Skeletal muscle cell (primary cell): ENCODE measurements at regions not wholly inside any gene's neighbourhood (a gene's known extent, or its start where the extent isn't known, plus 50 kb on each side); places are given as distances from the start of the nearest gene placed in this dataset.
"Not testable (repeated sequence)": the region's sequence is repeated elsewhere in the genome, so short reads cannot be mapped to it uniquely, and the experiment has no call there.

Experiments used
- DNase-seq: peaks from one replicate; pipeline ENCODE4 v3.0.0-alpha.2; 2010; ENCODE audit warnings: low read depth
- H3K4me3 ChIP-seq: 2 replicates; pipeline ENCODE4 v1.5.1; 2011; ENCODE audit warnings: low read depth, mild to moderate bottlenecking, control low read depth, low read length, moderate library complexity

DNA sequence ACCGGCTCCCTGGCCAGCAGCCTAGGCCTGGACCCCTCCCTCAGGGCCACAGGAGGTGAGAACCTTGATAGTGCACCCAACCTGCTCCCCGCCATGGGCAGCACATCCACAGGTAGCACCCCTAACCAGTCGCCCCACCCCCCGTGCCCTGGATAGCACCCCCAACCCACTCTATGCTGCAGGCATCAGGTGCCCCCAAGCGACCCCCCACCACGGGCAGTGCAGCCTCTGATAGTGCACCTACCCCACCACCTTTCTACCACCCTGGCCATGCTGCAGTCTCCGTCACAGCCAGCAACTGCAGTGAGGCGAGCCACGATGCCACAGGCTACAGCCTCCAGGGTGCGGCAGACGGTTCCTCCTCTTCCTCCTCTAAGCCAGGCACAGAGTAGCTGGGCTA is 55.6 kb downstream of the SOWAHC start:
- no peak overlapping the region for H3K4me3 ChIP-seq
- DNase-seq = no peak

DNA sequence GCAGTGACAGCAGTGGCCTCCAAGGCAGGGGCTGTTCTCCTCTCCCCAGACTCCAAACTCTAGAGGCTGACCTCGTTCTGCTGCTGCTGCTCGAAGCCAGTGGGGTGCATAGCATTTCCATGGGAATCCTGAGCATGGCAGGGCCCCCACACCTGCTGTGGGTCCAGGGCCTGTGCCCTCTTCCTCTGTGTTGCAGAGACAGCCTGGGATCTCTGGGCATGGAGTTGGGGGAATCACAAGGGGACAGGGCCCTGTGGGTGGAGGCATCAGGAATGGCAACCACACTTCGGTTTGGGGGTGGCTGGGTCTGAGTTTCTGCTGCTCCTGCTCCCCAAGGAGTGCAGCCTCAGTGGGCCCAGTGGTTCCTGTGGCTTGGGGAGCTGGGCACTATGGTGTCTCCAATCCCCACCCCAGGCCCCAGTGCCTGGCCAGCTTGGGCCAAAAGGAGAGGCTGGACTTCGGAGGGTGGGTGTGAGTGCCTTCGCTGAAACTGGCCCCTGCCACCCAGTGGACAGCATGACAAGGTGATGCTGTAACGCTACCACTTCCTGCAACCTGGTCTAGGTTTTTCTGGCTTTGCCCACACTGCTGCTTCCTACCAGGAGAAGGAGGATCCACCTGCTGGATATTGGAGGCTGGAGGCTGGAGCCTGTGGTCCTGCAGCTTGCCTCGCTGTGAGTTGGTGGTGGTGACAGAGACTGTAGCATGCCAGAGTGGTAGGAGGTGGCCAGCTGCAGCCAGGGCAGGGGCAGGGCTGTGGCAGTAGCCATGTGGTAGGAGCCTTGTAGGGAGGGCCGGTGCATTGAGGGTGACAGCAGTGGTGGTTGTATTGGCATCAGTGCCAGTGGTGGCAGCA is 56.6 kb downstream of the SOWAHC start:
- no peak overlapping the region for H3K4me3 ChIP-seq
- no peak for DNase-seq

DNA sequence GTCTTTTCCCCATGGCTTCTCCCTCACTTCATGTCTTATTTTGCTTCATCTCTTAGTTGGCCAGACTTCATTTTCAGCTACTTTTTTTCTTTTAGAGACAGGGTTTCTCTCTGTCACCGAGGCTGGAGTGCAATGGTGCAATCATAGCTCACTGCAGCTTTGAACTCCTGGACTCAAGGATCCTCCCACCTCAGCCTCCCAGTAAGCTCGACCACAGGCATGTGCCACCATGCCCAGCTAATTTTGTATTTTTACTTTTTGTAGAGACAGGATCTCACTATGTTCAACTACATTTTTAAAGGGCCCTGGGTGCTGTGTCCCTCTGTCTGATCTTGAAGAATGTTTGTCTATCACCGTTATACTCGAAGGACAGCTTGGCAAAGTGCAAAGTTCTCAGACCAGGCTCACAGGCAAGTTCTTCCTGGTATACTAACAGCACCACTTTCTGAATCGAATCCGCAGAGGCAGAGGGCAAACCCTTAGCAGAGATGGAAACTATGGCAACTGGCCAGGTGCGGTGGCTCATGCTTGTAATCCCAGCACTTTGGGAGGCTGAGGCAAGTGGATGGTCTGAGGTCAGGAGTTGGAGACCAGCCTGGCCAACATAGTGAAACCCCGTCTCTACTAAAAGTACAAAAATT is 60.9 kb downstream of the SOWAHC start:
- DNase-seq = no peak
- no peak overlapping the region for H3K4me3 ChIP-seq

DNA sequence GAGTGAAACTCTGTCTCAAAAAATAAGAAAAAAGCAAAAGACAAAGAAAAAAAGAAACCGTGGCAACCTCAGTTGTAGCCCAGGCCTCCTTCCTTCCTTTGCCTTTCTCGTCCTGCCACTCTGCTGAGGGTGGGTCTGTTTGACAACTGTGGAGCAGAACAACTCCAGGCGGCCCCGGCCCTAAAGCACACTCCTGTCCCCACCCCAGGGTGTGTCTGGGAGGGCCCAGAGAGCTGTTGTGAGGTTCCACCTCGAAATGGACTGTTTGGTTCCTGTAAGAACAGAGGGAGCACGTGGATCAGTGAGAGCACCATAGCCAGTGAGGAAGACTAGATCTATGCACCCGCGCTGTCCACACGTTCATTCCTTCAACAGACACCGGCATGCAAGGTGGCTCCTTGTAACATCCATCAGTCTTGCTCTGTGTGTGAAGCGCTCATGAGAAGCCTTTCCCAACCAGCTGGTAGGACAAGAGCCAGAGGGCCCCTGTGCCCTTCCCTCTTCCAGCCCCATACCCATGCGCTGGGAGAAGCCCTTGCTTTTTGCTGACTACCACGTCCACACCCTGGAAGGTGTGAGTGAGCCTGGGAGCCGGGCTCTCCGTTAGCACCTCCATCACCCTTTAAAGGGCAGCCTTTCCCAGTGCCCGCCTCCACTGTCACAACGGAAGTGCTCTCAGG is 61.6 kb downstream of the SOWAHC start:
- no peak for DNase-seq
- no peak overlapping the region for H3K4me3 ChIP-seq

DNA sequence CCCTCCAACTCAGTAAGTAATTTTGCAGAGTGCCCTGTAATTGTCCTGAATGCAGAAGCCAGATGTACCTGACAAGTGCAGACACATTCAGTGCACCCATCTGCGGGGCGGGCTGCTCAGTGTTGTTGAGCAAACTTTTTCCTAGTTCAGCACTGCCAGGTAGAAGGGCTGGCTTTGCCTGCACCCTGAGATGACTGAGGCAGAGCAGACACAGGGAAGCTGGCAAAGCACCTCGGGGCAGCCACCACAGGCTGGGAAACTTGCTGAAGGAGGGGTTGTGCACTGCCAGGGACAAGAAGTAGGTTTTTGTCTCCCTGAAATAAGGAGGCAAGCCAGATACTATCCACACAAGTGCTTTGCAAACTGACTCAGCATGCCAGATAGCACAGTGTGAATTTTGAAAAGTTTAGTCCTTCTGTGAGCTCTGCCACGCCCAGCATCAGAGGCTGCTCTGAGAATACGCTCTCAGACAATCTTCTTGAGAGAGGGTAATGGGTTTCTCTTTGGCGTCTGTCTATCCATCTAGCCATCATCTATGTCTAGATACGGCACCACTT is 62.3 kb downstream of the SOWAHC start:
- DNase-seq = no peak
- no peak overlapping the region for H3K4me3 ChIP-seq

DNA sequence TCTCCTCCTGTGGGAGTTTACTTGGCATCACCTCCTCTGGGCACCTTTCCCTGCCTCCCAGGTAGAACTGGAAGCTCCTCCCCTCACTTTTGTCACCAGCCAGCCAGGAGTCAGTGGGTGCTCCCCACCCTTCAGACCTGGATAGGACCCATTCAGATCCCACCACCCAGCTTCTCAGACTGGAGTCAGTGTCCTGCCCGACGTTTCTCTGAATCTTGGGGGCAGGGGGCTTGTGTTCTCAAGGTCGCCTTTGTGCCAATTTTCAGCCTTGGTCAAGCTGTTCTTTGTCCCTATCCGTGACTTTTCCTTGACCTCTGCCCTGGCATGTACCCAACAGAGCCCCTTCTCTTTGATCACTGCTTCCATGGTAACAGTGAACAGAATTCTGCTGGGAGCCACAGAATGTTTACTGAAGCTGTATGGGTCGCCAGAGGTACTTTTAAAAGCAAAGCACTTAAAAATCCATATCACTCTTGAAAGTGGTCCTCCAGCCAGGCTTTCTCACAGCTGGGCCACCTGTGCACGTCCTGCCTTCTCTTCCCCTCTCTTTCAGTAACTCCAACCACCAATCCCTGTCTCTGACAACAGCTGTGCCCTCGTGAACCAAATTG is 63.1 kb downstream of the SOWAHC start:
- not testable (repeated sequence) for DNase-seq, H3K4me3 ChIP-seq

DNA sequence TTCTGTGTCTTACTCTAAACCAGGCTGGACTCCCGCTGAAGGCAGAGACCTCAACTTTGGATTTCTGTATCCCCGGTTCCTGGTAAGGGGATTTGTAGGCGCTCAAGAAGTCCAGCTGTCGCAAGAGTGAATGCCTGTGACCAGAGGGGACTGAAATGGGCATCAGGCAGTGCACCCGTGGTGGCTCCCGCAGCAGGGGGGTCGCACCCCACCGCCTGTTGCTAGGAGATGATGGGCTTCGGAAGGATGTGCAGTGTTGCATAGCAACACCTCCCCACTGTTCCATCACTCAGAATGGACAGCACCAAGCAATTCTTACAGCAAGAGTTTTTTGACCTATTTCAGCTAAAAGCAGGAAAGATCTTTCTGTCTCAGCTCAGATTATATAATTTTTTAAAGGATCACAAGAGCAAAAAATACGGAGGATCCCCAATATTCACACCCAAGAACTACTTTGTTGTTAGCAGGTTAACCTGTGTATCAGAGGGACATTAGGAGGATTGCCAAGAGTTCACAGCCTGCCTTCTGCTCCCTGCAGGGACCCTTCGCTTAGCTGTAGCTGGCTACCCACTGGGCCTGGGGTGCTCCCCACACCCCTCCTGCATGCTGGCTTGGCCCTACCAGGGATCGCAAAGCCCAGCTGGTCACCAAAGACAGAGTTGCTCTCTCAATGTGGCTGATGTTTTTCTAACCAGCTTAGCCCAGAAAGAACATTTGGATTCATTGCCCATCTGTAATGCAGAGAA is 63.8 kb downstream of the SOWAHC start:
- no peak overlapping the region for H3K4me3 ChIP-seq
- DNase-seq = no peak

DNA sequence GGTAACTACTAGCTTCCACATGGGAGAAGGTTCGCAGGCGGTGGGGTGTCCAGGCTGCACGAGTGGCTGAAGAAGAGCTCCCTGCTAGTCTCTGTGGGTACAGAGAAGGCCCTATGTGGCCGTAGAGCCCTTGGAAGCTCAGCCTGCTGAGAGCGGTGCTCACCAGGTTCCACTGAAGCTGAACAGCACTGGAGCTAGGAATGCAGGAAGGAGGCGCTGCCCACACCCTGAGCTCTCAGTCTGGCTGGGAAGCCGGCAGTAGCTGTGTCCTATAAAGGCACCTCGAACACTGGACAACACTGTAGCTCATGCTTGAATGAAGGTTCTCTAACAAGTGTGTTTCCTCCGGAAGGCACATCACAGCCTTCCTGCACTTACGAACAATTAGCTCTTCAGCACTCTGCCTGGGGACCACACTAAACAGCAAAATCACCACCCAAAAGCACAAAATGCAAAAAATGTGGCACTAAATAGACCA is 64.6 kb downstream of the SOWAHC start:
- not testable (repeated sequence) for H3K4me3 ChIP-seq, DNase-seq

DNA sequence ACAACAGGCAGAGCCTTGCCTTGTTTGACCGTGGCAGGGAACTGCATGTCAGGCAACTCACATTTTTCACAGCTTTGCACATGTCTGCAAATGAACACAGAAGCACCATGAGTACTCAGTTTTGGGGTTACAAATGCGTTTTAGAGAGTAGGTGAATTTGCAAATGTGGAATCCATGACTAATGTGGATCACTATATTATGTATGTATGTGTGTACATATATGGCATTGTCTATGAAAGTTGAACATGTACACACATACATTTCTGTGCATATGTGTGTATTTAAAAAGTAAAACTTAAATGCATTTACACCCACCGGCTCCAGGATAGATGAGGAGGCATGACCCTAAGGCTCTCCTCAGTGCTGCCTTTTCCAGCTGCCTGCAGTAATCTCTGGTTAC is 65.1 kb downstream of the SOWAHC start:
- no peak for DNase-seq

DNA sequence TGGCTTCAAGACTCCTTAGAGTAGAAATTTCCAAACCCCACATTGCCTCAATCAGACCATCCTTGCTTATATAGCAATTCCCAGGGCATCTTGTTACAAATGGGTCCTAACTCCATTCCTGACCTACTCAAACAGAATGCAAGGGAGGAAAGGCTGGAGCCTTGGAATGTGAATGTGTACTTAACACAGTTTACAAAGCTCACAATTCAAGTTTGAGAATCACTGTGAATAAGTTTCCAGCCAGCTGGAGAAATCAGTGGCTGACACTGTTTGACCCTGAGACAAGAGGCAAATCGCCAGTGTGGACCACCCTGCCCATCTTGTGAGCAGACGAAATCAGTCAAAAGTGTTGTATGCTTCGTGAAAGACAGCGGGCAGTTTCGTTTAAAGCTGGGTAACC is 65.5 kb downstream of the SOWAHC start:
- DNase-seq = no peak
- H3K4me3 ChIP-seq = no peak overlapping the region

More for the DNA sequence above, 65.1 kb downstream of the SOWAHC start:
- no peak overlapping the region for H3K4me3 ChIP-seq

DNA sequence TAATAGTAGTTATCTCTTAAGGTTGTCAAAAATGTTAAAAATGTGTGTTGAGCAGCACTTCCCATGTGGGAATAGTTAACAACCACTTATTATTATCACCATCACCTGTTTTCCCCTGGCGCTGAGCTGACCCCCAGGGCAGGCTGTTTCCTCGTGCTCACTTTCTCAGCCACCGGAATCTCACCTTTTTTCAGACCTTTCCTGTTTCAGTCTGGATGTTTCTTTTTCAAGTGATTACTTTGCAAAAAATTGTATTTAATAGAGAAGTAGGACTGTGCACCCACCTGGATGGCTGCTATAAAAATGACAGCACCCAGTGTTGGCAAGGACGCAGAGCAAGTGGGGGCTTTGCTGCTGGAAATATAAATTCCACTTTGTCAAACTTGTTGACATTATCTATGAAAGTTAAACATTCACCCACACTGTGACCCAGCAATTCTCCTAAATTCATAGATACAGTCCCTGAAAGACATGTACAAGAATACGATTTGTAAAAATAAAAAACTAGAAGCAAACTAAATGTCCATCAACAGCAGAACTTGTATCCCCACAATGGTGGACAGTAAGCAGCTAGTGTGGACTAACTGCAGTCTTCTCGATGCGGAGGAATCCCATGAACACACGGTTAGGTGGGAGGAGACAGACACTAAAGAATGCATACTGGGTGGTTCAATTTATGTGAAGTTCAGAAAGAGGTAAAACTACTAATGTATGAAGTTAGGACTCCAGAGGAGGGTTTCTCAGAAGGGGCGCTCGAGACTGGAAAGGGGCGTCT is 66.5 kb downstream of the SOWAHC start:
- H3K4me3 ChIP-seq = no peak overlapping the region
- no peak for DNase-seq

DNA sequence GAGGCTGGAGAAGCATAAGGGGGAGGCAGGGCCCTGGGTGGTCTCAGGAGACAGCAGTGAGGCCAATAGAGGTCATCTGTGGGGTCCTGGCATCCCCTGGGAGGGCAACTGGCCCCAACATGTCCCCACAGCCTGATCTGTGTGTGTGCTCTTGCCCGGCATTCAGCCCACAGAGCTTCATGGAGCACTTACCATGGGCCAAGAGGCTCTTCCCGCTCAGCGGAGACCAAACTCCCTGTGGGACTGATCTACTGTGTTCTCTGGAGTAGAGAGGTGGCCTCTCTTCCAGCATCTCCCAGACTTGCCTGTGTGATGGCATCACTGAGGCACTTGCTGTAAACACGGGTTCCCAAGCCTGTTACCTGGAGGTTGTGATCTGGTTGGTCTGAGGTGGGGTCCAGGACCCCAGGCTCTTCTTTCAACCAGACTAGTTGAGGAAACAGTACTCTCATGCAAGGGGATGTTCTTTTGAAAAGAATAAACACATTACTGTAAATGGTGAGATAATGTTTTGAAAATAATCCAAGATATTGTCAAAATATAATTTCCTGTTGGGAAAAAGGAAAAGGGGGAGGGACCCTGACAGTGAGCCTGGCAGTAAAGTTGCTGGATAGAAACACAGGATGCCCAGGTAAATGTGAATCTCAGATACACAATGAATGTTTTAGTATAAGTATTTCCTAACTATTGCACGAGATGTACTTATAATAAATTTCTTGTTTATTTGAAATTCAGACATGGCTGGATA is 67.6 kb downstream of the SOWAHC start:
- DNase-seq = no peak
- no peak overlapping the region for H3K4me3 ChIP-seq

DNA sequence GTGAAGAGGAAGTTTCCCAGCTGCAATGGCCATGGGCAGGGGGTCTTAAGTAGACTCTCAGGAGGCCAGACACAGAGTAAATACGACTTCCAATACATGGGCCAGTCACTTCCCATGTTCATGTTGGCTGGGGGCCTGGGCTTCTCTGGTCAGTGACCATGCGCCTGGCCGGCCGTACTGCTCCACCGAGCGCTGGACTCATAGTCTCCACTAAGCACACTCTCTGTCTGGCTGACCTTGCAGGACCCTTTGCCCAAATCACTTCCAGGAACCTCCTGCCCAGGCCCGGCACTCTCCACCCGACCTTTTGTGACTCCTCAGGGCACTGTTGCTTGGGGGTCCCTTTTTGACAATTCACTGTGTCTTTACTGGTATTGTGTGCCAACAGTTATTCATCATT is 69.3 kb downstream of the SOWAHC start:
- no peak overlapping the region for H3K4me3 ChIP-seq
- no peak for DNase-seq

DNA sequence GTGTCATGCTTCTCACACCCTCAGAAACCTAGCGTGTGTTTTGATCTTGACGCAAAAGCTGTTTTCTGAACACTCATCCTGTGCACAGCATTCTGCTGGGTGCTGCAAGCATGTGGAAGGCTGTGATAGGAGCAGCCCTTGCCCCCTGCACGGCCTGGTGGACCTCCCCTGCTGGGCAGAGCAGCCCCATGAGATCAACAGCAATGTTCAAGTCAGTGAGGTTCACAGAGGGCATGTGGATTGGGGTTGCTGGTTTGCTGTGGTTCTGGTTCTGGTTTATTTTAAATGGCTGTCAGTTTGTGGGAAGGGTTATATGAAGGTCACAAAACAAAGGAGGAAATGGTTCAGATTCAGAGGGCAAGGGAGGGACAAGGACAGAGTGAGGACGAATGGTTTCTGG is 71.3 kb downstream of the SOWAHC start:
- DNase-seq = no peak

DNA sequence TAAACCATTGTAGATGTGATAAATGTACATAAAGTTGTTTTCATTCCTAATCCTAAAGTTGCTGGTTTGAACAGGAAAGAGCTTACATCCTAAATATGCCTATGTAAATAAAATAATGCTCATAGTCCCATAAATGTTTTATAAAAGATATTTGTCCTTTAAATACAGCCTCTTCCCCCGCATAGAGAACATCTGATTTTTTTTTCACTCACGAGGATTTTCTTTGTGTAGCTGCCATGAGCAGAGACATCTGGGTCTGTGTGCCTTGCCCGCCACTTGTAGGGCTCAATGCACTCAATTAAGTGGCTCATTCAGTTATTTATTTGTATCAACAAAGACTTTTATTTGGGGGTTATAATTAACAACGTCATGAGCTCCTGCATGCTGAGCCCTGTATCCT is 72.8 kb downstream of the SOWAHC start:
- H3K4me3 ChIP-seq = no peak overlapping the region
- no peak for DNase-seq

More for the DNA sequence above, 71.3 kb downstream of the SOWAHC start:
- H3K4me3 ChIP-seq = no peak overlapping the region

DNA sequence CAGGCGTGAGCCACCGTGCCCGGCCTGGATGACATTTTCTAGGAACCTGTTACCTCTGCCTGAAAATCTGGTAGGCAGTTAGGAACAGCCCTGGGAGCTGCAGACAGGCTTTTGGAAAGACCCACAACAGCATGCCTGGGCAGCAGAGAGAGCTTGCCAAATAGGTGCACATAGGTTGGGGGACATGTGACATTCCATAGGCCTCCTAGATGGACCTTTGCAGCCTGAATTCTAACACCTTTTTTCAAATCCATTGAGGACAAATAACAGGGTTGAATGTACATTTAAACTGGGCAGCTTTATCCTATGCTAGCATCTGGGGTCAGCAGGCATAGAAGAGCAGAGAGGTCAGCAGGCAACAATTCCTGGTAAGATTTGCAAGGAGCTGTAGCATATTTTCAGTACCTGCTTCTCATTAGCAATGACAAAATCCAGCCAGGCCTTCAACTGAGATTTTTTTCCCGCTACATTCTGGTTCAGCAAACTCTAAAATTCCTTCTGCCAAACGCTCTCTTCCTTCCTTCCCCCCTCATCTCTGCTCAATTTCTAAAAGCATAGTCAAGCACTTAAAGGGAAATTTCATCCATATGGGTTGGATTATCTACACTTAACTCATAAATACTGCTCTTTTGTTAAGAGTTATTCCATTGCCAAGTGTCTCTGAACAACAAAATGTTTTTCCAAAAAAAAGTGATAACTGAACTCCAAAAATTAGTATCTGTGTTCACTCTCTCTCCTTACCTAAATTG is 75.2 kb downstream of the SOWAHC start:
- no peak for DNase-seq
- no peak overlapping the region for H3K4me3 ChIP-seq

DNA sequence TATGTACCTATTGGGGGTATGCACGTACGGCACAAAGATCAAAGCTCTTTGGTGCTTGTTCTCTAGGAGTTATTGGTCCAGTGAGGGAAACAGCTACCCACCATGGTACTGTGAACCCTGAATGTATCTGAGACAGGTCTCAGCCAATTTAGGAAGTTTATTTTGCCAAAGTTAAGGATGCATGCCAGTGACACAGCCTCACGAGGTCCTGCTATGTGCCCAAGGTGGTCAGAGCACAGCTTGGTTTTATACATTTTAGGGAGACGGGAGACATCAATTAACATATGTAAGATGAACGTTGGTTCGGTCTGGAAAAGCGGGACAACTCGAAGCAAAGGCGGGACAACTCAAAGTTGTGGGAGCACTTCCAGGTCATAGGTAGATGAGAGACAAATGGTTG is 75.8 kb downstream of the SOWAHC start:
- DNase-seq = no peak
- no peak overlapping the region for H3K4me3 ChIP-seq
